HepG2 (cell line): ENCODE measurements at regions not wholly inside any gene's neighbourhood (a gene's known extent, or its start where the extent isn't known, plus 50 kb on each side); places are given as distances from the start of the nearest gene placed in this dataset.
"Not testable (repeated sequence)": the region's sequence is repeated elsewhere in the genome, so short reads cannot be mapped to it uniquely, and the experiment has no call there.

Experiments used
- ATAC-seq: fragments of 200-7000 bp; cut with Tn5 transposase; 3 replicates; pipeline ENCODE4 v1.9.1; 2020; ENCODE audit warnings: mild to moderate bottlenecking, moderate library complexity
- BruUV-seq: library from RNA; stranded (reverse); fragments of 400-500 nt; replicated peaks from 2 replicates; lab custom pipeline; 2021; lab: Mats Ljungman, UMichigan
- CTCF ChIA-PET: fragments of 300-600 bp; formaldehyde crosslinking; extraction: SDS; loops from one replicate; lab custom pipeline; 2021; ENCODE audit warnings: low total read pairs, inconsistent platforms, low intra/inter-chr PET ratio; lab: Yijun Ruan, JAX
- POLR2A ChIA-PET: fragments of 350-600 bp; sonication (Branson Sonifier 250); formaldehyde crosslinking; loops from one replicate; lab custom pipeline; 2020; ENCODE audit warnings: antibody characterized with exemption, inconsistent platforms; lab: Yijun Ruan, JAX
- DNase-seq: peaks from one replicate; pipeline ENCODE4 v3.0.0-alpha.2; 2015; ENCODE audit warnings: low spot score
- FAIRE-seq: peaks from 3 replicates; lab custom pipeline; 2011; peaks lifted over from hg19 to GRCh38; lab: Jason Lieb, UNC
- H2AFZ ChIP-seq: one replicate; pipeline ENCODE4 v1.6.1; 2011; ENCODE audit warnings: low read length, inconsistent platforms
- H3K27ac ChIP-seq: fragments of 300-600 bp; 3 replicates; pipeline ENCODE4 v1.8.0; 2011; ENCODE audit warnings: mixed run types, mild to moderate bottlenecking, mixed read lengths, low read length, inconsistent platforms; ENCODE audit not compliant: insufficient read depth; ENCODE audit errors: extremely low read length
- H3K27me3 ChIP-seq, 2 experiments: fragments of 200-600 bp in 1 of 2; 2 replicates in 1 of 2; 3 replicates in 1 of 2; pipeline versions ENCODE4 v1.6.0 to v1.8.0; 2011; ENCODE audit warnings: low read length in 2 of 2, mild to moderate bottlenecking in 2 of 2, moderate library complexity in 2 of 2, inconsistent platforms in 1 of 2; ENCODE audit not compliant: insufficient read depth in 2 of 2, control insufficient read depth in 1 of 2
- H3K36me3 ChIP-seq, 2 experiments: fragments of 200-600 bp in 1 of 2; replicated peaks in 1 of 2; 2 replicates in 1 of 2; 3 replicates in 1 of 2; pipeline versions ENCODE4 v1.5.1 to v1.8.0; 2011; ENCODE audit warnings: low read length in 2 of 2, inconsistent platforms in 1 of 2; ENCODE audit not compliant: insufficient read depth in 2 of 2, control insufficient read depth in 1 of 2
- H3K4me1 ChIP-seq: 2 replicates; pipeline ENCODE4 v1.5.1; 2012; ENCODE audit warnings: low read length, inconsistent platforms; ENCODE audit not compliant: insufficient read depth
- H3K4me2 ChIP-seq: 2 replicates; pipeline ENCODE4 v1.6.0; 2011; ENCODE audit warnings: low read depth, low read length, inconsistent platforms
- H3K4me3 ChIP-seq, 3 experiments: fragments of 200-600 bp in 1 of 3; sonication (generic), shearing (Covaris generic) in 1 of 3; replicated peaks in 1 of 3; 2 replicates each; pipeline ENCODE4 v1.5.1; 2011 to 2016; ENCODE audit warnings: low read length in 3 of 3, inconsistent platforms in 2 of 3, low read depth in 2 of 3, mild to moderate bottlenecking in 2 of 3, control low read depth in 1 of 3, mixed read lengths in 1 of 3; ENCODE audit not compliant: insufficient read depth in 1 of 3
- H3K79me2 ChIP-seq: one replicate; pipeline ENCODE4 v1.6.1; 2011; ENCODE audit warnings: low read length, inconsistent platforms; ENCODE audit not compliant: insufficient read depth
- H3K9ac ChIP-seq: 2 replicates; pipeline ENCODE4 v1.6.0; 2011; ENCODE audit warnings: mild to moderate bottlenecking, low read depth, low read length, inconsistent platforms; ENCODE audit not compliant: insufficient read depth
- H3K9me3 ChIP-seq: 2 replicates; pipeline ENCODE4 v1.5.1; 2012; ENCODE audit warnings: mild to moderate bottlenecking, low read length
- H4K20me1 ChIP-seq: 2 replicates; pipeline ENCODE4 v1.6.0; 2011; ENCODE audit warnings: inconsistent platforms, mild to moderate bottlenecking, low read length, moderate library complexity; ENCODE audit not compliant: insufficient read depth
- WGBS: methylation state at CpG from one replicate; pipeline ENCODE4 v1.1.6; 2017; ENCODE audit warnings: low lambda C conversion rate; 5-methylcytosine and 5-hydroxymethylcytosine counted together
- in situ Hi-C: cut with HindIII; loops from 2 replicates; pipeline ENCODE4 v1.10.0; 2017; ENCODE audit warnings: low pct_unique_long_range_greater_than_20kb; ENCODE audit not compliant: extremely low pct_ligation_motif_present
- intact Hi-C: fragments of 100-400 bp; cut with micrococcal nuclease; formaldehyde crosslinking; loops from one replicate; pipeline ENCODE4 v1.10.0; 2022; ENCODE audit not compliant: unreplicated experiment

DNA sequence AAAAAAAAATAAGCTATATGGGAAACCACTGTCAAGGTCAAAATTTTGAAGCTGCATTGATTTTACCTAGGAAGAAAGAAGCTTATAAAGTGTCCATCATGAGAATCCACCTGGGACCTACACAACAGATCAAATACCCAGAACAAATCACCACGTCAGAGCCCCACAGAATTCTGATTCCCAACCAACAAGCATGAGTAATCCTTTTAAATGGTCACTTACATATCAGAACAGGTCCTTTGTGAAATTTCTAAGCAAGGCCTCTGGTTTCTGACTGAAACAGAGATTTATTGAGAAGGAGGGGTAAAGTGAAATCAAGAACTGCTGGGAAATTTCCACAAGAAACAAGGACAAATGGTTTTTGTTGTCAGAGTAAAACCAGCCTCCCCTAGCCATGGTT, 93.2 kb downstream of the FOXD4L6 start:
- in situ Hi-C loops, H3K4me3 ChIP-seq, DNase-seq, H3K27me3 ChIP-seq, CTCF ChIA-PET, POLR2A ChIA-PET, BruUV-seq, H3K36me3 ChIP-seq, H3K27ac ChIP-seq, H3K4me1 ChIP-seq, FAIRE-seq, H2AFZ ChIP-seq, H3K9ac ChIP-seq, H3K4me2 ChIP-seq, ATAC-seq, H4K20me1 ChIP-seq, H3K9me3 ChIP-seq, H3K79me2 ChIP-seq, intact Hi-C loops: not testable (repeated sequence)
- 89% methylated on average over 1 of the region's 1 CpG for WGBS

DNA sequence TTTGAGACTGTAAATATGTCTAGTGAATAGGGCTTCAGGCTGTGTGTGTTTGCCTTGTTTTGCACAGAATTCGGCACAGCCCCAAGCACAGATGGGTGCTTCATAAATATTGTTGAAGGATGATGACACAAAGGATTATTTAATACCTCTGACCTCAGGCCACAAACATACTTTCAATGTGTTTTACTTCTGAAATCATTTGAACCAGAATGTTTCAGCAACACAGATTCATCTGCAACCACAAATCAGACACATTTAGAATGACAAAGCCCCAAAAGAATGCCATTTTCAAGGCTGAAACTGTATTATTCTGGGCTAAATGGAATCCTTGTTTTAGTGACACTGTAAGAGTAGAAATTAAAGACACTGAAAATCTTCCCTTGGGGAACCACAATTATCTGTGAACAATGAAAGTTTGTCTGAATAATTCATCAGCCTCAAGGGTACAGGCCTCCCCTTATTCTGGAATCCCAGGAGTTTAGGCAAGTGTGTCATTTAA, 93.7 kb downstream of the FOXD4L6 start:
- DNase-seq, BruUV-seq, H3K4me2 ChIP-seq, H3K27ac ChIP-seq, H3K9me3 ChIP-seq, H3K79me2 ChIP-seq, H3K27me3 ChIP-seq, CTCF ChIA-PET, H4K20me1 ChIP-seq, POLR2A ChIA-PET, H3K4me1 ChIP-seq, H3K9ac ChIP-seq, in situ Hi-C loops, ATAC-seq, H3K36me3 ChIP-seq, H2AFZ ChIP-seq, intact Hi-C loops, FAIRE-seq, H3K4me3 ChIP-seq: not testable (repeated sequence)
- WGBS, result 88% methylated on average over 1 of the region's 1 CpG

DNA sequence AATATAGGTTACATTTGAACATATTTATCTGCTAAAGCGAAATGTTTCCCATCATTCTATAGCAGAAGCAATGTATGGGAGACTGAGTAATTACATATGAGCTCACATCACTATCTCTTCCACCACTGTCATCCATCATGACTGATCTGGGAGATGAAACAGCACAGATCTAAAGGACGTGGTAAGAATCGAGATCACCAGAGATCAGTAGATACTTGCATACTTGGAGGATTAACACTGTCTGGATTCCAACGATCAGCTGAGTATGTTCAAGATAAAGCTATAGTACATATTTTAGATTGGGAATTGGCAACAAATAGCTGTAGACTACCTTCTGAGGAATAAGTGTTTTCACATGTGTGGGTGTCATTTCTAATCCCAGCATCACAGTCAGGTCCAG, 94.6 kb downstream of the FOXD4L6 start:
- H3K36me3 ChIP-seq, H3K27me3 ChIP-seq, H3K27ac ChIP-seq, in situ Hi-C loops, ATAC-seq, H3K9me3 ChIP-seq, H2AFZ ChIP-seq, H3K9ac ChIP-seq, intact Hi-C loops, CTCF ChIA-PET, BruUV-seq, FAIRE-seq, H3K79me2 ChIP-seq, H3K4me1 ChIP-seq, DNase-seq, H3K4me2 ChIP-seq, H3K4me3 ChIP-seq, H4K20me1 ChIP-seq, POLR2A ChIA-PET: not testable (repeated sequence)
- 81% methylated on average over 4 of the region's 4 CpGs for WGBS

- H3K27ac ChIP-seq, H2AFZ ChIP-seq, DNase-seq, ATAC-seq, H3K9ac ChIP-seq, H3K9me3 ChIP-seq, H3K4me3 ChIP-seq, H3K27me3 ChIP-seq, BruUV-seq, H3K4me2 ChIP-seq, intact Hi-C loops, H3K4me1 ChIP-seq, H3K79me2 ChIP-seq, CTCF ChIA-PET, H4K20me1 ChIP-seq, POLR2A ChIA-PET, in situ Hi-C loops, H3K36me3 ChIP-seq, FAIRE-seq: not testable (repeated sequence)
- WGBS, result 93% methylated on average over 3 of the region's 3 CpGs
Observed at GRCh38 chr9:41033360-41033759, 95.1 kb downstream of the FOXD4L6 start.
